Right renal cortex interstitium (tissue), 3 donors: ENCODE measurements at regions not wholly inside any gene's neighbourhood (a gene's known extent, or its start where the extent isn't known, plus 50 kb on each side); places are given as distances from the start of the nearest gene placed in this dataset.
"Not testable (repeated sequence)": the region's sequence is repeated elsewhere in the genome, so short reads cannot be mapped to it uniquely, and the experiment has no call there.

Source experiments
- DNase-seq, 3 donors: peaks; one replicate each; pipeline ENCODE4 v3.0.0-alpha.2; 2013; ENCODE audit warnings: low read depth in 3 of 3, low spot score in 2 of 3

- no peak for DNase-seq
Observed at GRCh38 chr12:22808860-22809259, 183.9 kb downstream of the ETNK1 start.

GRCh38 chr12:22810036-22810435, 185.1 kb downstream of the ETNK1 start:
- peak in 2 of 3 donors; percentile 18 to 29 for DNase-seq

GRCh38 chr12:22812531-22812930, 187.6 kb downstream of the ETNK1 start:
- no peak for DNase-seq

GRCh38 chr12:22821985-22822384, 197.0 kb downstream of the ETNK1 start:
- DNase-seq = no peak

DNA sequence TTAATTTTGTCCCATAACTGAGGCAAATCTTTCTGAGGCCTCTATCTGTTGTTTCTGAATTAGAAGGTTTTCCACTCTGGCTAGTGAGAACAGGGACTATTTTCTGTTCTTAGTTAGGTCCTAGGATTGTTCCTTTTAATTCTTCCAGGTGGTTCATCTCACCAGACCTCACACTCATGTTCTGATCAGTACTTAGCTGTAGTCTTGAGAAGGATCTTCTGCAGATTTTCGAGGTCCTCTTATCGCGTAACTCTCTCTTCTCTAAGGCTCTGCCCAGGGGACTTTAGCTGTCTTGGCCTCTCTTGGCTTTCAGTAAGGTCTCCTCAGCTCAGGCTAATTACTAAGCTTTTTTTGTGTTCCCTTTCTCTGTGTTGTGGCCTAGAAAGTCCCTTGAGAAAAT, 201.1 kb downstream of the ETNK1 start:
- DNase-seq = no peak

DNA sequence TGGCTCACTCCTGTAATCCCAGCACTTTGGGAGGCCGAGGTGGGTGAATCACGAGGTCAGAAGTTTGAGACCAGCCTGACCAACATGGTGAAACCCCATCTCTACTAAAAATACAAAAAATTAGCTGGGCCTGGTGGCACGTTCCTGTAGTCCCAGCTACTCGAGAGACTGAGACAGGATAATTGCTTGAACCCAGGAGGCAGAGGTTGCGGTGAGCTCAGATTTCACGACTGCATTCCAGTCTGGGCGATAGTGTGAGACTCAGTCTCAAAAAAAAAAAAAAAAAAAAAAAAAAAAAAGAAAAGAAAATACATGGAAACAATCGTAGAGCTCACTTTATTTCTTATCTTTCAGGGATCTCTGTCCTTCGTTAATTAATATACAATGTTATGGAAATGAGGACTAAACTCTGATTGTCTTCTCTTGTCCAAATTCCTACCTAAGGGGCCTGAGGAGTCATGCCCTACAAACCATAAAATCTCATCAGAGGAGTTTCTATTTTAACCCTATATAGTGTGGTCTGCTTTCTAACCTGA, 201.5 kb downstream of the ETNK1 start:
- DNase-seq = not testable (repeated sequence)

DNA sequence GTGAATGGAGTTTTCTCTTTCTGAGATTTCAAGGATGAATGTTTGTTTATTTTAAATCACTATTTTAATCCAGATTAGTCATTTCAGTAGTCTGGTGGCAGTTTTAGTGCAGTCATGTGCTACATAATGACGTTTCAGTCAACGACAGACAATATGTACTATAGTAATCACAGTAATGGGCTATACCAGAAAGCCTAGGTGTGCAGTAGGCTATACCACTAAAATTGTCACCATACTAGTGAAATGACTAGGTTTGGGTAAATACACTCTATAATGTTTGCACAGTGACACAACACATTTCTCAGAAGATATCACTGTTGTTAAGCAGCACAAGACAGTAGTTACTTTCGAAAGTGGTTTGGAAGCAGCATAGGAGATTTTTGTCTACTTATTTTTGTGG, 203.1 kb downstream of the ETNK1 start:
- DNase-seq = no peak

DNA sequence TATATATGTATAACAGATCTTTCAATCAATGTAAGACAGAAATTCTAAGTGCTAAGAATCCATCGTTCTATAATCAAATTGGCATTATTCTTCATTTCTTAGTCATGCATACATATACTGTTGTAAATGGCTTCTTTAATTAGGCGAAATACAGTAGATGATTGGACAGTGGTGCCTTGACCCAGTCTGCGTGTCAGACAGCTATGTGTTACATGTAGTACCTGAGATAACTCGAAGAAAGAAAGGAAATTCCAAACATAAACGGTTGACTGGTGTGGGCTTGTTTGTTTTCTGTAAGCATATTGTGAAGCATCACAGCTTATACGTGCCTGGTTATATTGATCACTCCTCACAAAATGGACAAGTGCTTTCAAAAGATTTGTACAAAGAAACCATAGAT, 210.5 kb downstream of the ETNK1 start:
- no peak for DNase-seq

DNA sequence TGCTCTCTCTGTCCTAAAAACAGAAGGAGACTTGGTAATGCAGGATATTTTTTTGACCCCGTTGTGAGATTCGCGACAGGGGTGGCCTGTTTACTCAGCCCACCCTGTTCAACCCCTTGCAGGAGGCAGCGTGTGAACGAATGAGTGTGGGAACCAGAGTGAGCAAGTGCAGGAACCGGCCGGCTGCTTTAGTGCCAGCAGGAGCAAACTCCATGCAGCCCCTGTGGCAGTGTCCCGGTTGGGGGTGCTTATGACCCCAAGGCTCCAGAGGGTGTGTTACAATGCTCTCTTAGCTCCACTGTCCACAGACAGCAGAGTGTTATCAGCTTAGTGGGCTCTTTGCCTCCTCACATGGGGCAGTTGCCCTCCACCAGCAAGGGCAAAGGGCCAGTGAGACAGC, 225.2 kb downstream of the ETNK1 start:
- no peak for DNase-seq

- DNase-seq = no peak
Observed at GRCh38 chr12:22851532-22851931, 226.6 kb downstream of the ETNK1 start.

- no peak for DNase-seq
Observed at GRCh38 chr12:22855456-22855855, 230.5 kb downstream of the ETNK1 start.

DNA sequence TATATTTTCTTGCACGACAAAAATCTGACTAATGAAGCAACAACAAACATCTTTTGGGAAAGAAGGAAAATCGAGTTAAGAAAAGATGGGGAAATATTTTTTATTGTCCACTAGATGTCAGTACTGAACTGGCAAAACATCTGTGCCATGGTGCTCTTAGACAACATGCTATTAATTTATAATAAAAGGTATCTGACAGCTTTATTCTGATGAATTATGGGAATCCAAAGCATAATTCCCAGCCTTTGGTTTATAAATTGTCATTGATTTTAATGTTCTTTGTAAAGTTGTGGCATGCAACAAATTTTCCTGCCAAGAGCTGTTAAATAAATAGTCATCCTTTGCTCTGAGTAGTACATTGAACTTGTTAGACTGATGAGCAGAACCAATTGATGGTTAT, 231.2 kb downstream of the ETNK1 start:
- DNase-seq = peak in 2 of 3 donors; percentile 6 to 20

DNA sequence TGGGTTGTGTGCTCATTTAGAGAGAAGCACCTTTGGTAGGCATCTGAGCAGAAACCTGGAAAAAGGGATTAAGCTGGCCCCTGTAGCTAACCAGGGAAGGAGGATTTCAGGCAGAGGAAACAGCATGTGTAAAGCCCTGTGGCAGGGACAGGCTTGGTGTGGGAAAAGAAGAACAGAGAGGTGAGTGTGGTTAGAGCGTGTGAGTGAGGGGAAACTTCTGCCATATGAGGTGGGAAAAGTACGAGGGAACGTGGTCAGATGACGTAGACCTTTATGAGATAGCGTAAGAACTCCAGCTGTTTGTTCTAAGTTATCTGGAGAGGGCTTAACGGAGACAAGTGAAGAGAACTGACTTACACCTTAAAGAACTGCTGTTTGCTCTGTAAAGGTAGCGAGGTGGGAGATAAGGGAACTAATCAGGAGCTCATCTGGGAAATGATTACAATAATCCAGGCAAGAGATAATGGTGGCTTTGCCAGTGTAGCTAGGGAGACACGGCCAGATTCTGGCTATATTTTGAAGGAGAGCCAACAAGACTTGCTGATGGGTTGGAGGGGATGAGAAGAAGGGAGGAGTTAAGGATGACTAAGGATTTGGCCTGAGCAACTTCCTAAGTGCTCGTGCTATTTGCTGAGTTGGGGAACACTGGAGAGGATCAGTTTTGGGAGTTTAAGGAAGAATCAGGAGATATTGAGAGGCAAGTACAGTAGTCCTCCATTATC, 234.0 kb downstream of the ETNK1 start:
- no peak for DNase-seq

GRCh38 chr12:22860926-22861325, 236.0 kb downstream of the ETNK1 start:
- DNase-seq = no peak

GRCh38 chr12:22865822-22866221, 240.9 kb downstream of the ETNK1 start:
- DNase-seq = no peak

GRCh38 chr12:22866406-22866805, 241.4 kb downstream of the ETNK1 start:
- DNase-seq = no peak

DNA sequence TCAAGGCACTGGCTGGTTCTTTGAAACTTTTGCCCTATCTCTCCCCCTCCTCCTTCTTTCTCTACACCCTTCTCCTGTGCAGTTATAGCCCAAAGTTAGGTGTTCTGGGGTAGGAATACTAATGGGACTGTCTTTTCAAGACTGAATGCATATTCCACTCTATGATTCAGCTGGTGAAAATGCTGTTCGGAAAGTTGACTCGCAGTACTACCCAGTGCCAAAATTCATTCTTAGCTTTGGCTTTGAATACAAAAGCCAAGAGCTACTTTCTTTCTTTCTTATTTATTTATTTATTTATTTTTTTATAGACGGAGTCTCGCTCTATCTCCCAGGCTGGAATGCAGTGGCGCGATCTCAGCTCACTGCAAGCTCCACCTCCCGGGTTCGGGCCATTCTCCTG, 249.2 kb downstream of the ETNK1 start:
- no peak for DNase-seq

GRCh38 chr12:22876262-22876661, 251.3 kb downstream of the ETNK1 start:
- DNase-seq = no peak

DNA sequence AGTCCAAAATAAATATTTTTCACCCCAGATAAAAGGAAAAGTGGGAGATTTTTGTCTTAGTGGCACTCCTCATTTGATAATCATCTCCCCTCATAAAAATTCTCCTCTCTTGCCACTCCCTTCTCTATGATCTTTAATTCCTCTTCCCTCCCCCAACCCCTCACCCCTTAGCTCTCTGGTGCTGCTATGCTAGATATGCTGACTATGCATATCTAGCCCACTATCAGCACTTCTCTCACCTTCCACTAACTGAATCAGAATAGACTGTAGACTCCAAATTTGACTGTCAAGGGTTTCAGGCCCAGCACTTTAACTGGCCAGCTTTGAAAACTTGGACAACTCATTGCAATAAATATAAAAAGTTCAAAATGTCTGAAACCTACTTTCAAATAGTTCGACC, 254.2 kb downstream of the ETNK1 start:
- DNase-seq = no peak

GRCh38 chr12:22880331-22880730, 255.4 kb downstream of the ETNK1 start:
- no peak for DNase-seq

DNA sequence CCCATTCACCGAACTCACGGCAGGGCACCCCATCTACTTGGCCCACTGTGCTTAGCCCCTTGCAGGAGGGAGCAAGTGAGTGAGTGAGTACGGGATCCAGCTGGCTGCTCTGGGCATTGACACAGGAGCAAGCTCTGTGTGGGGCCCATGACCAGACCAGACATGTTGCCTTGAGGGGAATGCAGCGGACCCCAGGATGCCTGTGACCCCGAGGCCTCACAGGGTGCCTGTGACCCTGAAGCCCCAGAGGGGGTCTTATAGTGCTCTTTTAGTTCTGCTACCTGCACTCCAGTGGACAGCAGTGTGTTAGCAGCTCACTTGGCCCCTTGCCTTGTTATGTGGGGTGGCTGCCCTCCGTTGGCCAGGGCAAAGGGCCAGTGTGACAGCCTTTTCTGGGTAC, 255.8 kb downstream of the ETNK1 start:
- DNase-seq = no peak

GRCh38 chr12:22881878-22882385, 257.0 kb downstream of the ETNK1 start:
- DNase-seq = no peak

- DNase-seq = no peak
Observed at GRCh38 chr12:22882559-22882958, 257.6 kb downstream of the ETNK1 start.
